ACHN (cell line): ENCODE measurements at regions not wholly inside any gene's neighbourhood (a gene's known extent, or its start where the extent isn't known, plus 50 kb on each side); places are given as distances from the start of the nearest gene placed in this dataset.
"Not testable (repeated sequence)": the region's sequence is repeated elsewhere in the genome, so short reads cannot be mapped to it uniquely, and the experiment has no call there.

ENCODE experiments used
- DNase-seq: peaks from one replicate; pipeline ENCODE4 v3.0.0-alpha.2; 2015
- in situ Hi-C: cut with HindIII; loops from 2 replicates; pipeline ENCODE4 v1.10.0; 2017; ENCODE audit warnings: low sequenced_read_pairs, low pct_ligation_motif_present, low pct_unique_long_range_greater_than_20kb

DNA sequence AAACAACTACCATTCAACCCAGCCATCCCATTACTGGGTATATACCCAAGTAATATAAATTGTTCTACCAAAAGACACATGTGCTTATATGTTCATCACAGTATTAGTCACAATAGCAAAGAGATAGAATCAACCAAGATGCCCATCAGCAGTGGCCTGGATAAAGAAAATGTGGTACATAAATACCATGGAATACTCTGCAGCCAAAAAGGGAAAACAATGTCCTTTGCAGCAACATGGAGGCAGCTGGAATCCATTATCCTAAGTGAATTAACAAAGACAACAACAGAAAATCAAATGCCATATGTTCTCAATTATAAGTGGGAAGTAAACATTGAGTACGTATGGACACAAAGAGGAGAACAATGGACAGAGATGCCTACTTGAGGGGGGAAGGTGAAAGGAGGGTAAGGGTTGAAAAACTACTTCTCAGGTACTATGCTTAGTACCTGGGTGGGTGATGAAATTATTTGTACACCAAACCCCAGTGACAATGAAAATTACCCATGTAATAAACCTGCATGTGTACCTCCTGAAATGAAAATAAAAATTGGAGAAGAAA, 632.1 kb upstream of the AADAT start:
- in situ Hi-C loops: no loop called here
- no peak for DNase-seq

- in situ Hi-C loops: no loop called here
- no peak for DNase-seq
These were observed 627.1 kb upstream of the AADAT start for GRCh38 chr4:170716868-170717267.

GRCh38 chr4:170705907-170706306, 616.2 kb upstream of the AADAT start:
- in situ Hi-C loops: no loop called here
- DNase-seq: no peak

- no peak for DNase-seq
- in situ Hi-C loops: no loop called here
These were observed 610.3 kb upstream of the AADAT start for GRCh38 chr4:170700064-170700463.

DNA sequence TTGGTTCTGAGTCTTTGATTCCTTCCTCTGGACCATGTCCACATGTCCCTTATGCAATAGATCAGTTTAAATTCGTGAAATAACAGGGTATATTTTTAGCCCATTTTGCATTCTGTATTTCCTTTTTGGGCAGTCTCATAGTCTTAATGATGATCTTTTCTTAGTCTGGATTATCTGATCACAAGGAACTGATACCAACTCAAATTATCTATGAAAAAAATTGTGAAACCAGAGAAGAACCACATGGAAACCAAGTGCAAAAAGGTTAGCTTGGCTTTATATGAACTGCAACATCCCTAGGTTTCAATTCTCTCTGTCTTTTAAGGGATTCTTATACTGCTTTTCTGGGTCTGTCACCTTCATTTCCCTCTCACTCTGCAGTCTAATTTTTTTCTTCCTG, 608.6 kb upstream of the AADAT start:
- in situ Hi-C loops: no loop called here
- no peak for DNase-seq

DNA sequence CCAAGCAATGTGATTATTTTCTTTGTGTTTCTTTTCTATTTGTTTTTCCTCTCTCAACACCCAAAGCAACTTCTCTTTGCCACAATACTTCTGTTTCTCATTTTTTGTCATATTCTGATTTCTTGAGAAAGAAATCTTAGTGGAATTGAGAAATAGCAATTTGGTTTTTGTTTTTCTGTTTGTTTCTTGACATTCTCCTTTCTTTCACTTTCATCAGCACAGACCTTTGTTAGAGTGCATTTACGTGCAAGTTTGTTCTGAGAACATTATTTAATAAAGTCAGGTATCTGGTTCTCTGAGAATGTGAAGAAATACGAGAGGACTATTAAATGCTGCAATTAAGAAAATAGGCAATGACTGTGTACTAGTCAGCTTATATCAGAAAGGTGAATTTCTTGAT, 608.1 kb upstream of the AADAT start:
- no peak for DNase-seq
- in situ Hi-C loops: no loop called here

DNA sequence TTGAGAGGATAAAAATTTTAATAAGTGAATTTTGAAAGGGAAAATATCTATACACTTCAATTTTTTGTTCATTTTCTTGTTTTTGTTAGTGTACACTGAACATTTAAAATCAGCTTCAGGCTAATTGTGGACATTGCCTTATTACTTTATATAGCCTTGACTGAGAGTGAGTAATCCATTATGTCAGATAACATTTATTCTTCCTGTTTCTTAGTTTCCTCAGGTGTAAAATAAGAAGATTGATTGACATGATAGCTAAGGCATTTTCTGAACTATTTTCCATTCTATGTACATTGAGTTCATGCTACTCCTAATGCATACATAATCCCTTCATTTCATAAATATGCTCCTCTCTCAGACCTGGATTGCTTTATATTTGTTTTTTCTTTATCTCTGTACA, 607.3 kb upstream of the AADAT start:
- DNase-seq: no peak
- in situ Hi-C loops: no loop called here

- DNase-seq: no peak
- in situ Hi-C loops: no loop called here
These were observed 601.4 kb upstream of the AADAT start for GRCh38 chr4:170691168-170691567.

DNA sequence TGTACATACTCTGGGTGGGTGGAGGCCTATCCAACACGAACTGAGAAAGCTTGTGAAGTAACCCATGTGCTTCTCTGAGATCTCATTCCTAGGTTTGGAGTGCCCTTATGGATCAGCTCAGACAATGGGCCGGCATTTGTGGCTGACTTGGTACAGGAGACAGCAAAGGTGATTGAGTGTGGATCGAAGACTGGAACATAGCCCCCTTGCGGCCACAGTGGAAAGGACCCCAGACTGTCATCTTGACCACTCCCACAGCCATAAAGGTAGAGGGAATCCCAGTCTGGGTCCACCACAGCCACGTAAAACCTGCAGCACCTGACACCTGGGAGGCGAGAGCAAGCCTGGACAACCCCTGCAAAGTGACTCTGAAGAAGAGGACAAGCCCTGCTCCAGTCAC, 598.0 kb upstream of the AADAT start:
- DNase-seq: no peak
- in situ Hi-C loops: no loop called here

- DNase-seq, in situ Hi-C loops: not testable (repeated sequence)
These were observed 595.9 kb upstream of the AADAT start for GRCh38 chr4:170685701-170686100.

DNA sequence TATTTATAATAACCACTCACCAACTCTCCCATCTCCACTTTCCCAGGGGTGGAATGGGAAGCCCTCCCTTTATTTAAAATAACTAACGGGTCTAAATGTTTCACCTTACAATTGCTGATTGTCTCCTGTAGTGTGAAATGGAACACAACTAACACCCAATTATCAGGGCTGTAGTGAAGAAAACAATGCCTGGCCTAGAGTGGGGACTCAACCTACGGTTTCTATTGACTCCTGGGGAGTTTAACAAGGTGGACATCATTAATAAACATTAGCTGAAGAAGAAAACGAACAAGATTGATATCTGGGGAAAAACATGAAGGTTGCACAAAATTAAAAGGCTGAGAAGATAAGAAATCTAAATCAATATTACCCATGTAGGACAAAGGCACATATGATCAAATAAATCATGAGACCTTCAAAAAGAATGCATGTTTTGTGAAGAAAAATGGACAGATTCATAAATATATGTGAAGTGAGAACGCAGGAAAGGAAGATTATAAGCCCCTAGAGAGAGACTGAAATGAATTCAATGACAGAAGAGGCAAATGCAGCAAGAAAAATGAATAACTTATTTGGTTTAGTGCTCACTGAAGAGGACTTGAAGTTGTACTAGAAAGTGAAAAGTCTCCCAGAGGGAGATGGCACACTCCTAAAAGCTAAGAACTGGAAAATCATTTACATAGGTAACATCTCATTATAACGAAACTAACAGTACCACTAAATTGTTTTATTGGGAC, 593.0 kb upstream of the AADAT start:
- DNase-seq: no peak
- in situ Hi-C loops: no loop called here

GRCh38 chr4:170682087-170682486, 592.3 kb upstream of the AADAT start:
- DNase-seq, in situ Hi-C loops: not testable (repeated sequence)

- in situ Hi-C loops: no loop called here
- DNase-seq: no peak
These were observed 586.0 kb upstream of the AADAT start for GRCh38 chr4:170675568-170676262.

GRCh38 chr4:170674176-170674575, 584.4 kb upstream of the AADAT start:
- in situ Hi-C loops: no loop called here
- DNase-seq: no peak

DNA sequence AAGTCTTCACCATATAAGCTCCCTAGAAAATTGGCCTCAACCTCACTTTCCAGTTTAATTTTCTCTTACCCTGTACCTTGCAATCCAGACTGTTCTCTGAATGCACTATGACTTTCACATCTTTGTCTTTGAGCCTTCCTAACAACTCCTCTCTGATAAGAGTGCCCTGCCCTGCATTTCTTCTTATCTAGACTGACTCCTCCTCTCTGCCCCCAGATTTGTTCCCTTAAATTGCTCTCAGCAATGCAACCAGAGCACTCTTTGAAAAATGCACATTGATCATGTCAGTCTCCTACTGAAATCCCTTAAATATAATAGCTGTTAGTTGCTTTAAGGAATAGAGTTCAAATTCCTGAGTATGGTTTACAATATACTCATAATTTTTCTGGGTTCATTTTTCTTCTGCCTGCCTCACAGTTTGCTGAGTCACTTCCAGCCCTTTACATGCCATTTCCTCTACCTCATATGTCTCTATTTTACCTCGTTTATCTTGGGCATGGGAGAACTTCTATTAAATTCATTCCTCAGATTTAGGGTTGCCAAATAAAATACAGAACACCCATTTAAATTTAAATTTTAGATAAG, 582.7 kb upstream of the AADAT start:
- DNase-seq: no peak

DNA sequence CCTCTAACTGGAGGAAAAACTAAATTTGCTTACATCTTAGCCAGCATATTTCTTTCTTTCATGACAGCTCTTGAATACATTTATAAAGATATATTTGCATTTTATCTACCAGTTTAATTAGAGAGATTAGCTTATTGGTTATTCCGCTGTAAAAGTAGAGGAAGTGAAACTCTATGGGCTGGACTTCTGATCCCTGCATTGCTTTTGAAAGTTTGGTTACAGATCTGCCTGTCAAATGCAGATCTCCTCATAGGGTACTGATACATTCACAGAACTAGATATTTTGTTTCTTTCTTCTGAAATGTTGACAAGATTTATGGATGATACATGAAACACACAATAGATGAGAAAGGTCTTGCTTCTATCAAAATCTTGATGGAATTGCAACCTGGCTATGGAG, 581.4 kb upstream of the AADAT start:
- in situ Hi-C loops: no loop called here
- no peak for DNase-seq

More for the DNA sequence above, 582.7 kb upstream of the AADAT start:
- in situ Hi-C loops: no loop called here

- in situ Hi-C loops: no loop called here
- DNase-seq: no peak
These were observed 578.1 kb upstream of the AADAT start for GRCh38 chr4:170667814-170668213.

GRCh38 chr4:170666909-170667308, 577.2 kb upstream of the AADAT start:
- in situ Hi-C loops: no loop called here
- no peak for DNase-seq

DNA sequence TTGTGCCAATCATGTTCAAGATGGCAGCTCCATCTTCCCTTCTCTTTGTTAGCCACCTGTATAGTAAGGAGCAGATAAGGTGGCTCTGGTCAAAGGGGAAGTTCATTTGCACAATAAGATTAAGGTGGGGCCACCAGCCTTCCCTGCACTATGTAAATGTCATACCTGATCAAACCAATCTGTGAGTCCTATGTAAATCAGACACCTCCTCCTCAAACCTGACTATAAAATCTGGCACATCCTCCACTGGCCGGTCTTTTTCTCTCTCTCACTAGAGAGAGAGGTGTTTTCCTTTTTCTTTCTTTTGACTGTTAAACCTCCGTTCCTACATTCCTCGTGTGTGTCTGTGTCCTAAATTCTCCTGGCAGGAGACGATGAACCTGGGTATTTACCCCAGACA, 572.5 kb upstream of the AADAT start:
- in situ Hi-C loops: no loop called here
- no peak for DNase-seq

DNA sequence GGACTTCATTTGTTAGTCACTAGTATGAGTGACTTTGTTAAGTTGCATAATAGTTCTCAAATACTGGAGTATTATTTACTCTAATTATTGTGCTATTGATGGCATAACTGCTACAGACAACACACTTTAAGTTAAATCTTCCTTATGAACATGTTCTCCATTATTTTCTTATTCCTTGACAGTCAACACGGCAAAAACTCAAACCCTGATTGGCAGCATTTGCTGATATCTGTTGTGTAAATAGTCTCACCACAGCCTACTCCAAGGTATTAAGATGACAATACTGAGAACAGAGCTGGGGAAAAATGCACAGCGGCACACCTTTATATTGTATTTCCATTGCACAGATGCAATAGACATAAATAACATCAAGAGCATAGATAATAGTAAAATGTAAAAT, 568.0 kb upstream of the AADAT start:
- DNase-seq: no peak
- in situ Hi-C loops: no loop called here
